Left ventricle myocardium inferior (tissue), 1 donor: ENCODE measurements at regions not wholly inside any gene's neighbourhood (a gene's known extent, or its start where the extent isn't known, plus 50 kb on each side); places are given as distances from the start of the nearest gene placed in this dataset.

Source experiments
- DNase-seq: peaks from one replicate; pipeline ENCODE4 v3.0.0-alpha.2; 2020
- H3K27ac ChIP-seq: fragments of 200-600 bp; replicated peaks from 2 replicates; pipeline ENCODE4 v1.8.0; 2021
- H3K27me3 ChIP-seq: fragments of 200-600 bp; 2 replicates; pipeline ENCODE4 v1.8.0; 2021; ENCODE audit warnings: low read depth
- H3K36me3 ChIP-seq: fragments of 200-600 bp; 2 replicates; pipeline ENCODE4 v1.8.0; 2021
- H3K4me1 ChIP-seq: fragments of 200-600 bp; 2 replicates; pipeline ENCODE4 v1.8.0; 2021
- H3K4me3 ChIP-seq: fragments of 200-600 bp; 2 replicates; pipeline ENCODE4 v1.8.0; 2021; ENCODE audit warnings: mild to moderate bottlenecking, moderate library complexity
- H3K9me3 ChIP-seq: fragments of 200-600 bp; replicated peaks from 2 replicates; pipeline ENCODE4 v1.8.0; 2021
- intact Hi-C: fragments of 100-400 bp; cut with micrococcal nuclease; formaldehyde crosslinking; loops from one replicate; pipeline ENCODE4 v1.11.0; 2022
- TF ChIP-seq, protein P1 (sequence below): fragments of 200-600 bp; IDR thresholded peaks from 2 replicates; pipeline ENCODE4 v1.8.0; 2021; ENCODE audit warnings: antibody characterized with exemption, mild to moderate bottlenecking, borderline replicate concordance
- donor health status: DM: no; HTN: yes; CAD: no; lungs with severe emphysema.

DNA sequence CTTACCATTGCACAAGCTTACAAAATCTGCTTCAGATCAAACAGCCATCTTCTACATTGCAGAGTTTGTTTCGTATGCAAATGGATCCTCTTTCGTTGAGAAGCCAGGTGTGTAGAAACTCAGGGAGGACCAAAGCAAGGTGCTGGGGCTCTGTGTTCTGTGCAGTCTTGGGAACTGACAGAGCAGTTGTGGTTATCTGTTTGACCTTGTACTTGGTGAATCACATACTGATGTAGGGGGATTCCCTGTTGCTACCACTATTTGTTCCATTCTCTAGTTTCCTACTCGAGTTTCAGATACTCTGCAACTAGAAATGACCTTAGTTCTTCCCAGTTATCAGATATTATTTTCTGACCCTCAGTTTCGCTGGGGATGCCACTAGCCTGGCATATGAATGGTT is 95.2 kb upstream of the CLDN10 start:
- H3K4me3 ChIP-seq: no peak overlapping the region
- TF ChIP-seq, protein P1, sequence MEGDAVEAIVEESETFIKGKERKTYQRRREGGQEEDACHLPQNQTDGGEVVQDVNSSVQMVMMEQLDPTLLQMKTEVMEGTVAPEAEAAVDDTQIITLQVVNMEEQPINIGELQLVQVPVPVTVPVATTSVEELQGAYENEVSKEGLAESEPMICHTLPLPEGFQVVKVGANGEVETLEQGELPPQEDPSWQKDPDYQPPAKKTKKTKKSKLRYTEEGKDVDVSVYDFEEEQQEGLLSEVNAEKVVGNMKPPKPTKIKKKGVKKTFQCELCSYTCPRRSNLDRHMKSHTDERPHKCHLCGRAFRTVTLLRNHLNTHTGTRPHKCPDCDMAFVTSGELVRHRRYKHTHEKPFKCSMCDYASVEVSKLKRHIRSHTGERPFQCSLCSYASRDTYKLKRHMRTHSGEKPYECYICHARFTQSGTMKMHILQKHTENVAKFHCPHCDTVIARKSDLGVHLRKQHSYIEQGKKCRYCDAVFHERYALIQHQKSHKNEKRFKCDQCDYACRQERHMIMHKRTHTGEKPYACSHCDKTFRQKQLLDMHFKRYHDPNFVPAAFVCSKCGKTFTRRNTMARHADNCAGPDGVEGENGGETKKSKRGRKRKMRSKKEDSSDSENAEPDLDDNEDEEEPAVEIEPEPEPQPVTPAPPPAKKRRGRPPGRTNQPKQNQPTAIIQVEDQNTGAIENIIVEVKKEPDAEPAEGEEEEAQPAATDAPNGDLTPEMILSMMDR: no peak
- H3K9me3 ChIP-seq: peaks cover 3% of the 10 kb centered on the region
- intact Hi-C loops: no loop called here
- peaks cover 8% of the 10 kb centered on the region for H3K4me1 ChIP-seq
- no peak overlapping the region for H3K27ac ChIP-seq
- no peak for DNase-seq
- peaks cover 22% of the 10 kb centered on the region for H3K27me3 ChIP-seq
- H3K36me3 ChIP-seq: no peaks in the 10 kb centered on the region

- Histone ChIP-seq H3K27me3 (no peaks in the 10 kb centered on the region), H3K27ac (no peak overlapping the region), H3K4me3 (no peak overlapping the region), H3K4me1 (no peaks in the 10 kb centered on the region), H3K36me3 (no peaks in the 10 kb centered on the region), H3K9me3 (peaks cover 3% of the 10 kb centered on the region)
- intact Hi-C loops: no loop called here
- TF ChIP-seq, protein P1: no peak
- no peak for DNase-seq
Measured at GRCh38 chr13:95462801-95463200, 89.7 kb upstream of the CLDN10 start.

GRCh38 chr13:95463531-95463930 is 89.0 kb upstream of the CLDN10 start:
- Histone ChIP-seq H3K4me1 (no peaks in the 10 kb centered on the region), H3K27me3 (no peaks in the 10 kb centered on the region), H3K27ac (no peak overlapping the region), H3K4me3 (no peak overlapping the region), H3K36me3 (no peaks in the 10 kb centered on the region), H3K9me3 (peaks cover 3% of the 10 kb centered on the region)
- no peak for DNase-seq
- intact Hi-C loops: no loop called here
- TF ChIP-seq, protein P1: no peak

DNA sequence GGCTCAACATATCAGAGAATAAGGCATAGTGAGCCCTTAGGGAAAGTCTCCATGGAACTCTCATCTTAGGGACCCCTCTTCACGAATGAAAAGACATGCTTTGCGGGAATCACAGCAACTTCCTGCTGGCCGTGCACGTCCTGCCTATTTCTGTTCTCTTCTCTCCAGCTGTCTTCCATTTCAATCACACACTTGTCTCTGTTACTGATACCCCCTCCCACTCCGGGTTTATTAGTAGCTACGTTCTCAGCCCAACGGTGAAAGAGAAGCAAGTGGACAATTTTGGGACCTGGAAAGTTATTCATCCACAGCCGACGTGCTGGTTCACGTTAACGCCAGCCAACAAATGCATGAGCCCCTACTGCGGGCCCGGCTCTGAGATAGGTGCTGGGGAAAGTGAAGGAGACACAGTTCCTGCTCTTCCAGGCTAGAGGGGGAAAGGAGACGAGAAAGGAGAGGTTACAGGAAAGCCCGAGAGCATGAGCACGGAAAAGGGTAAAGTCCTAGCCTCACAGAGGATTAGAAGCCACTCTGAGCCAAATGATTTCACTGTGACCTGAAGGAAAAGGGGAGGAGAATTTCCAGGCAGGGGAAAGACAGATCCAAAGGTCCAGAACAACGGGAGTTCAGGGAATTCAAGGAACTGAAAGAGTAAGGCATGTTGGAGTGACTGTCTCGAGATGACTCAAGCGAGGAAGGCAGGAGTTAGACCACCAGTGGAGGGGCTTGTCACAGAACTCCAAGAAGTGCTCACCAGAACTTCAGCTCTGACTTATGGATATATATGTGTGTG is 81.8 kb upstream of the CLDN10 start:
- Histone ChIP-seq H3K27me3 (no peaks in the 10 kb centered on the region), H3K9me3 (no peaks in the 10 kb centered on the region), H3K36me3 (no peaks in the 10 kb centered on the region), H3K27ac (no peak overlapping the region), H3K4me1 (no peaks in the 10 kb centered on the region), H3K4me3 (no peak overlapping the region)
- DNase-seq: no peak
- TF ChIP-seq, protein P1: no peak
- intact Hi-C loops: no loop called here

- Histone ChIP-seq H3K9me3 (no peaks in the 10 kb centered on the region), H3K27ac (no peak overlapping the region), H3K4me3 (no peak overlapping the region), H3K36me3 (no peaks in the 10 kb centered on the region), H3K27me3 (peaks cover 10% of the 10 kb centered on the region), H3K4me1 (no peaks in the 10 kb centered on the region)
- TF ChIP-seq, protein P1: no peak
- intact Hi-C loops: no loop called here
- DNase-seq: no peak
Measured at GRCh38 chr13:95471960-95472359, 80.6 kb upstream of the CLDN10 start.
